ENCODE measurements at regions not wholly inside any gene's neighbourhood (a gene's known extent, or its start where the extent isn't known, plus 50 kb on each side); places are given as distances from the start of the nearest gene placed in this dataset.

DNA sequence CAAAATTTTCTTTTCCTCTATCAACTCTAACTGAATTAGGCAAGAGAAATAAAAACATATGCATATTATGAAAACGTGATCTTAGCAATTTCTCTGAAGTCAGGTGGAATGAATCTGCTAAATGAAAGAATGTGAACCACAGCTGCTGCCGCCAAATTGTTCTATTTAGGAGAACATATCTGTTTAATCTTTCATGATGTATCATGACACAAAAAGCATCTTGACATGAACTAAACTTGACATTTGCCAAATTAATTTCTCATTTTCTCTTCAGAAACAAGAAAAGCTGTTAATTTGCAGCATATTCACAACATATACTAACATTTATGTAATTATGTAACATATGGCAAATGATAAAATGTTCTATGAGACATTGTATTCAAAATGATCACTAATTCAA is 1237.9 kb downstream of the TECRL start:
- TF ChIP-seq, protein P1, sequence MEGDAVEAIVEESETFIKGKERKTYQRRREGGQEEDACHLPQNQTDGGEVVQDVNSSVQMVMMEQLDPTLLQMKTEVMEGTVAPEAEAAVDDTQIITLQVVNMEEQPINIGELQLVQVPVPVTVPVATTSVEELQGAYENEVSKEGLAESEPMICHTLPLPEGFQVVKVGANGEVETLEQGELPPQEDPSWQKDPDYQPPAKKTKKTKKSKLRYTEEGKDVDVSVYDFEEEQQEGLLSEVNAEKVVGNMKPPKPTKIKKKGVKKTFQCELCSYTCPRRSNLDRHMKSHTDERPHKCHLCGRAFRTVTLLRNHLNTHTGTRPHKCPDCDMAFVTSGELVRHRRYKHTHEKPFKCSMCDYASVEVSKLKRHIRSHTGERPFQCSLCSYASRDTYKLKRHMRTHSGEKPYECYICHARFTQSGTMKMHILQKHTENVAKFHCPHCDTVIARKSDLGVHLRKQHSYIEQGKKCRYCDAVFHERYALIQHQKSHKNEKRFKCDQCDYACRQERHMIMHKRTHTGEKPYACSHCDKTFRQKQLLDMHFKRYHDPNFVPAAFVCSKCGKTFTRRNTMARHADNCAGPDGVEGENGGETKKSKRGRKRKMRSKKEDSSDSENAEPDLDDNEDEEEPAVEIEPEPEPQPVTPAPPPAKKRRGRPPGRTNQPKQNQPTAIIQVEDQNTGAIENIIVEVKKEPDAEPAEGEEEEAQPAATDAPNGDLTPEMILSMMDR (IDR thresholded peaks at IDR 0.05), result no peak
- TF ChIP-seq EP300 (IDR thresholded peaks at IDR 0.05), result no peak
- no peak for TF ChIP-seq POLR2A (IDR thresholded peaks at IDR 0.05)
